ENCODE measurements at regions not wholly inside any gene's neighbourhood (a gene's known extent, or its start where the extent isn't known, plus 50 kb on each side); places are given as distances from the start of the nearest gene placed in this dataset.

DNA sequence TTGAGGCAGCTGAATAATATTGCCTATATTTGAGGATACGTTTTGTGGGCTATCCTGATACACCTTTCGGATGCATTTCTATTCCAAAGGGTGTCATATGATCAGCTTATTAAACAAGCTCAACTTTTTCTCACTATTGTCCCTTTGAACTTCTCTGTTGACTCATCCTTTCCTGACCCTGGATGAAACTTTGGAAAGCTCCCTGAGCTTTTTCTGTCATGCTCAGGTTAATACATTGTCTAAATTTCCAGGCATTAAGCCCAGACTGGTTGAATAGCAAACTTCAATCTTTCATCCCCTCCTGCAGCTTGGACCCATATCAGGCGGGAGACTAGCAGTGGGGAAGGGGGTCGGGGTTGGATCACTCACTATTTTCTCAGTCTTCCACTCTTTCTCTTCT is 104.9 kb upstream of the PTPN3 start:
- TF ChIP-seq, protein P1, sequence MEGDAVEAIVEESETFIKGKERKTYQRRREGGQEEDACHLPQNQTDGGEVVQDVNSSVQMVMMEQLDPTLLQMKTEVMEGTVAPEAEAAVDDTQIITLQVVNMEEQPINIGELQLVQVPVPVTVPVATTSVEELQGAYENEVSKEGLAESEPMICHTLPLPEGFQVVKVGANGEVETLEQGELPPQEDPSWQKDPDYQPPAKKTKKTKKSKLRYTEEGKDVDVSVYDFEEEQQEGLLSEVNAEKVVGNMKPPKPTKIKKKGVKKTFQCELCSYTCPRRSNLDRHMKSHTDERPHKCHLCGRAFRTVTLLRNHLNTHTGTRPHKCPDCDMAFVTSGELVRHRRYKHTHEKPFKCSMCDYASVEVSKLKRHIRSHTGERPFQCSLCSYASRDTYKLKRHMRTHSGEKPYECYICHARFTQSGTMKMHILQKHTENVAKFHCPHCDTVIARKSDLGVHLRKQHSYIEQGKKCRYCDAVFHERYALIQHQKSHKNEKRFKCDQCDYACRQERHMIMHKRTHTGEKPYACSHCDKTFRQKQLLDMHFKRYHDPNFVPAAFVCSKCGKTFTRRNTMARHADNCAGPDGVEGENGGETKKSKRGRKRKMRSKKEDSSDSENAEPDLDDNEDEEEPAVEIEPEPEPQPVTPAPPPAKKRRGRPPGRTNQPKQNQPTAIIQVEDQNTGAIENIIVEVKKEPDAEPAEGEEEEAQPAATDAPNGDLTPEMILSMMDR (conservative IDR thresholded peaks at IDR 0.05; ENCODE audit: low read length), result no peak
- no peak for TF ChIP-seq EZH2phosphoT487 (IDR thresholded peaks at IDR 0.05; ENCODE audit: borderline replicate concordance, low read depth, low read length)
